Hematopoietic multipotent progenitor cell treated with erythropoietin and hydrocortisone succinate and interleukin-3 and kit ligand, for 4 days (in vitro differentiated cells): ENCODE measurements at regions not wholly inside any gene's neighbourhood (a gene's known extent, or its start where the extent isn't known, plus 50 kb on each side); places are given as distances from the start of the nearest gene placed in this dataset.
A peak's percentile ranks its signal among the peaks of the same experiment; 100 is the strongest.
"Not testable (repeated sequence)": the region's sequence is repeated elsewhere in the genome, so short reads cannot be mapped to it uniquely, and the experiment has no call there.

Source experiments
- DNase-seq: peaks from one replicate; pipeline ENCODE4 v3.0.0-alpha.2; 2015

DNA sequence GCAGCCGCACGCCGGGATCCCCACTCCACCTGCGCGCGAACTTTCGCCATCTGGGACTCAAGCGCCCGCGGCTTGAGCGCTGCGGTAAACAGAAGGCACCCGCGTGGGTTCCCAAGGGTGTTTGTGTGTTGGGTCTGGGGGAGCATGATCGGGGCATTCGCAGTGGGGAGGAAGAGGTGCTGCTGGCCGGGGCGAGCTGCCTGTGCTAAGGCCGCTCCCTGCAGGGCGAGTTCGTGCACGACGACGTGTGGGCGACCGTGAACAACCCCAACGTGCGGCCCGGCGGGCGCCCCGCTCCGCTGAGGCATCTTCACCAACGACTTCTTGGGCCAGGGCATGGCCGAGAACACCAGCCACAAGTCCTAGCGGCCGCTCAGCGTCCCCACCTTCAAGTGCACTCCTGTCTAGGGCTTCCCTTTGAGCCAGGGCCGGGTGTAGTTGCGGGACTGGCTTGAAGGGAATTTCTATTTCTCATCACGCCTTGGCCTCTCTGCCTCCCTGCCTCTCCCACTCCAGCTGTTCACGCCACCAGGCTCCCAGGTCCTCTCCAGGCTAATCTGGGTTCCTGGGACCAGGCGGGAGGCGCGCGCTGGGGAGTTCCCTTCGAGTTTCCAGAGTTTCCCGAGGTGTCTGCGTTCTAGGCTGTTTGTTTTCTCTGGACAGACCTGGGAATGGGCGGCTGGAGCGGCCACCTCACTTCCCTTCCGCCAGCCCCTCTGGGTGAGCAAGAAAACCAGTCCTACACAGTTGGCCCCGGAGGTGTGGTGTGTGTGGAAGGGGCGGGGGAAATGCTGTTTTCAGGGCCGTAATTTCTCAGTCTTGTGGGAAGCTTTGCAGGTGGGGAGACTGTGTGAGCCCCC is 417.8 kb upstream of the TMTC1 start:
- peak; percentile 1 for DNase-seq

DNA sequence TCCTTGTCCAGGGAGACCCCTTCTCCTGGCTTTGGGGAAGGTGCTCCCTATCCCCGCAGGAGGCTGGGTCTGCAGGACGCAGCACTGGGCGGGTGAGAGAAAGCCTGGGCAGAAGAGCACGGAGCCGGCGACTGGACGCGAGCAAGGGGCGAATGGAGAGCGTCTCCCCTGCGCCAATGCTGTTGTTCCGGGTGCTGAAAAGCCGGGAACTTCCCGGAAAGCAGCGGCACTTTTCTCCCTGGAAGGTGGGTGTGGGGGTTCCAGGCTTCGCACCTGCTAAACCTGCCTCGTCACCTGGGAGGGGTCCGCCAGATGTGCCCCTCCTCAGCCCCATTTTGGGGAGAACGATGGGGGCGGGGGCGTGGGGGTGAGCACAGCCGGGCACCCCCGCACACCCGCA is 417.1 kb upstream of the TMTC1 start:
- DNase-seq: no peak

DNA sequence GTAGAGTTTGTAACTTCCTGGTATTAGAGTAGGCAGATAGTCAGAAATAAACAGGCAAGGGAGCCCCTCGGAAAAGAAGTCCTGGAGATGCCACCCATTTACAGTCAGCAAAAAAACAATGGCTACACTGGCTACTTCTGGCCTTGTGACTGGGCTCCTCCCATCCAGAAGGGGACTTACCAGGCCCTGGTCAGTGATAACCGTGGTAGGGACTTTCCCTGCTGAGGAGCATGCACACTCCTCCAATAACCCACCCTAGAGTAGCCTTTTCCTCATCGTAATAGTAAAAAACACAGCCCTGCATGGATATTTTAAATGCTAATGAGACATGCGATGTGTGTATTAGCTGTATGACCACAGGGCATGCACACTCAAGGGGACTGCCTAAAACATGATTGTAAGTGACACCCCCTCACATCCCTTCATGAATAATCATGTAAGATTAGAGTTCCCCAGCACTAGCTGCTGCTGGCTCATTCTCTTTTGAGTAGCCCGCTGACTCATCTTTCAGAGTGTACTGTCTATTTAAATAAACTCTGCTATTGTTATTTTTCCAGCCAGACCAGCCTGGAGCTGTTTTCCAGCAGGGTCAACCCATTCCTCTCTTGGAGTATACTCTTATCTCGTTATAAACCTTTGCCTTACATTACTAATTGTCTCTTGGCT is 413.8 kb upstream of the TMTC1 start:
- no peak for DNase-seq

DNA sequence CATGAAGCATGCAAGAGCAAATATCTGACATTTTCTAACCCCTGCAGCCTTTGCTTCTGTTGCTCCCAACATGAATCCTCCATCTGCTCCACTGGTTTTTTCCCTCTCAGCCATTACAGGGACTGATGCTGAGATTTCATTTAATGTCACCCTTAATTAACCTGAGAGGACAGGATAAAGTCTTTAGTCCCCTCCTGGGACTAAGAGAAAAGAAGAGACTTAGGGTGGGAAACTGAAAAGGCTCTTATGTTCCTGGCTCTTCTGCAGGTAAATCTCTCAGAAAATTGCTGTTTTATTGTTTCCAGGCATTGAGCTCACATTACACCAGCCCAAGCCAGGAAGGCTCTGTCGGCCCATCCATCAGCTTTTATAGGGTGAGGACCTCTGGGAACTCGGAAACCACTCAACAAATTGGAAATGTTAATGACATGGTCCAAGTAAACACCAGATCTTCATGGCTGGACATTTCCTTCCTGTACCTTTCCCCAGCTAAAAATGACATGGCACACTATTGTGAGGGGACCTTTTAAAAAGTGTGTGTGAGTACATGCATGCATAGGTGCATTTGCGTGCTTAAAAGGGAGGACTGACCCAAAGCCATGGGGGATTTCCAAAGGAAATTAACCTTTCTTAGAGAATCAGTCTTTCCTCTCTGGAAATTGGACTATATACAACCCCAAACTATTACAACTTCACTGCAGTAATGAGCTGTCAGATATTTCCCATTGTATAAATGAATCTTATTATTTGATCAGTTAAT is 408.1 kb upstream of the TMTC1 start:
- DNase-seq: no peak

DNA sequence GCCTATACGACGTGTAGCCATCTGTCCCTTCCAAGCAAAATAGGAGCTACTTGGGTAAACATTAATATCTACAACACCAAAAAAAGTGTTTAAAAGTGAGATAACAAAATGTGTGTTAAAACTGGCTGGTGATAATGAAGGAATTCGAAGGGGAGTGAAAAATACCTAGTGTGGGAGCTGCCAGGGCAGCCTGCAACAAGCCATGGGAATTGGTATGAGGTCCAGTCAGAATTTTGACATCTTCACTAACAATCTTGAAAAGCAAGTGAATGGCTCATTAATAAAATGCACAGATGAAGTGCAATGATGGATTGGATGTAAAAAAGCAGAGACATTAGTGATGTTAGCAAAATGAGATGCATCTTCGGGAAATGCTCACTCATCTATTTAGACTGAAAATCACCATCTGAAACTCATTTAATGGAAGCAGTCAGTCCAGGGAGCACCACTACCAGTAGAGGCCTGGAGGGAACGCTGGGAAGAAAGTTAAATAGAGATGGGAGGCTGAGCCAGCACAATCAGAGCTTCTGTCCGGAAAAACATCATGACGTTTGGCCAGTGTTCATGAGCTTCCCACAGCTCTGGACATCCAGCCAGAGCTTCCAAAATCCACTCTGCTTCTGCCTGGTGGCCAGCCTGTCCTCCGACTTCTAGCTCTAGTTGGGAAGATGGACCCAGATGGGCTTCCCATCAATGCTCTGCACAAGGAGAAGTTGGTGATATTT is 405.0 kb upstream of the TMTC1 start:
- no peak for DNase-seq

DNA sequence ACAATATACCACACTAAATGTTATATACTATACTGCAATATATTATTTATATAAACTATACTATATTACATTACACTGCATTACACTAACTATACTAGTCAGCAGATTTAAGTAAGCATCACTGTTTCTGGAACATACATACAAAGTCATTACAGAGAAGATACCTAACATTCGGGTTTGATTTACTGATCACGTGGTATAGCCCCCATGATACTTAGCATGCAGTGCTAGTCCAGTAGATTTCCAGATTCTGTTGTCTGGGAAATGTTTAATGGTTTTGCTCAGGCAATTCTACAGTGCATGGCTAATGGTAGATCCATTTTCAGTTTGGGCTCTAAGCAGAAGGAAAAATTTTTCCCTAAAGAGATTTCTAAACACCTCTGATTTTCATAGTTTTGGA is 403.7 kb upstream of the TMTC1 start:
- no peak for DNase-seq

DNA sequence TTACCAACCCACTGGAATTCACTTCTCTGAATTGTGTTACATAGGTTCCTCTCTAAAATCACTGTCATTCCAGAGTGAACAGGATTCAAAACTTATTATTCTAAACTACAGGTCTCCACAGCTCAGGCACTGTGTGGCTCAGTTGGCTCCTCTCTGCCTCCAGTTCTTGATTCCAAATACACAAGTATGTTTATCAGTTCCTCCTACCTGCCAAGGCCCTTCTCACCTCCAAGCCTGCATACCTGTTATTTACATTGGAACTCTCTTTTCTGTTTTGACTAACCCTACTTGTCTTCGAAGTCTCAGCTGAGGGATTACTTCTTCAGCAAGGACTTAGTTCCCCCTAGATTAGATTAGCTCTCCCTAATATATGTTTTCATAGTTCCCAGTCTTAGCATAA is 397.6 kb upstream of the TMTC1 start:
- DNase-seq: no peak

DNA sequence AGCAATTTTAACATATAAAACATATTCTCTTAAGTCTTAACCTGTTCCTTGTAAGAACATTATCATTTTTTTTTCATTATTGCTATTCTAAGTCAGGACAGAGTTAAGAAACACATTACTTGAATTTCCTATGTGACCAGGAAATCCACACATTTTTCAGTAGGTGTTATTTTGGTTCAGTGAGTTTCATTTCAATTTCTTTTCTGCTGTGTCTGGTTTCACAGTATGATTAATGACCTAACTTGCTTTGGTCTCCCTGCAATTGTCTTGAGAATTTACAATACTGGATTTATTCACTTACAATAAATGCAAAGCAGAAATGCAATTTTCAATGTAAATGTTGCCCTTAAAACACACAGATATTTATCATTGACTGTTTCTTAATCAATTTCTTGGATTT is 396.9 kb upstream of the TMTC1 start:
- no peak for DNase-seq

DNA sequence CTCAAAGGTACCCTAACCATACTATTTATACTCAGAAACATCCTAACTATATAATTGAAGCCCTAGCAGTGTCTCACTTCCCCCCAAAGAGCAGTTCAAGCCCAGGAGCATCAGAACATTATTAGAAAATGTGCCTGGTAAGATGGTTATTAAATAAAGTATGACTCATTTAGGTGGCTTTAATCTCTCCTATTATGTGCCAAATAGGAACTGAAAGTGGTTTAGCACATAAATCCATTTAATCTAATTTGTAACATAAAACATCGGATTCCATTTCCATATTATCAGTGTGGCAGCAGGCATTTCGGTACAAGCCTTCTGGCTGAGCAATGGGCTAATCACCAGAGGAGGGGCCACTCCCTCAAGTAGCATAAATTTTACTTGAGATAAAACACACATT is 395.2 kb upstream of the TMTC1 start:
- DNase-seq: no peak

DNA sequence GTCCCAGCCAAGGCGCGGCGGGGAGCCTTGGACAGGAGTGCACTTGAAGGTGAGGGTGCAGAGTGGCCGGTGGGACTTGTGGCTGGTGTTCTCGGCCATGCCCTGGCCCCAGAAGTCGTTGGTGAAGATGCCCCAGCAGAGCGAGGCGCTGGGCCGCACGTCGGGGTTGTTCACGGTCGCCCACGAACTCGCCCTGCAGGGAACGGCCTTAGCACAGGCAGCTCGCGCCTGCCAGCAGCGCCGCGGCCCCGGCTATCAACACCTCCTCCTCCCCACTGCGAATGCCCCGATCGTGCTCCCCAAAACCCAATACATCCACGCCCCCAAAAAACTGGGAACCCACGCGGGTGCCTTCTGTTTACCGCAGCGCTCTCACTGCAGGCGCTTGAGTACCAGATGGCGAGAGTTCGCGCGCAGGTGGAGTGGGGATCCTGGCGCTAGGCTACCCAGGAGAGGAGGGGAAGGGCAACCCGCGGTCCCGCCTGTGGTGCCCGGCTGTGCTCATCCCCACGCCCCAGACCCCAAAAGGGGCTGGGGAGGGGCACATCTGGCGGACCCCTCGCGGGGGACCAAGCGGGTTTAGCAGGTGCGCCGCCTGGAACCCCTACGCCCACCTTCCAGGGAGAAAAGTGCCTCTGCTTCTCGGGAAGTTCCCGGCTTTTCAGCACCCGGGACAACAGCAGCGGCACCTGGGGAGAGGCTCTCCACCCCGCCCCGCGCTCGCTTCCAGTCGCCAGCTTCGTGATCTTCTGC is 386.3 kb upstream of the TMTC1 start:
- DNase-seq: no peak

DNA sequence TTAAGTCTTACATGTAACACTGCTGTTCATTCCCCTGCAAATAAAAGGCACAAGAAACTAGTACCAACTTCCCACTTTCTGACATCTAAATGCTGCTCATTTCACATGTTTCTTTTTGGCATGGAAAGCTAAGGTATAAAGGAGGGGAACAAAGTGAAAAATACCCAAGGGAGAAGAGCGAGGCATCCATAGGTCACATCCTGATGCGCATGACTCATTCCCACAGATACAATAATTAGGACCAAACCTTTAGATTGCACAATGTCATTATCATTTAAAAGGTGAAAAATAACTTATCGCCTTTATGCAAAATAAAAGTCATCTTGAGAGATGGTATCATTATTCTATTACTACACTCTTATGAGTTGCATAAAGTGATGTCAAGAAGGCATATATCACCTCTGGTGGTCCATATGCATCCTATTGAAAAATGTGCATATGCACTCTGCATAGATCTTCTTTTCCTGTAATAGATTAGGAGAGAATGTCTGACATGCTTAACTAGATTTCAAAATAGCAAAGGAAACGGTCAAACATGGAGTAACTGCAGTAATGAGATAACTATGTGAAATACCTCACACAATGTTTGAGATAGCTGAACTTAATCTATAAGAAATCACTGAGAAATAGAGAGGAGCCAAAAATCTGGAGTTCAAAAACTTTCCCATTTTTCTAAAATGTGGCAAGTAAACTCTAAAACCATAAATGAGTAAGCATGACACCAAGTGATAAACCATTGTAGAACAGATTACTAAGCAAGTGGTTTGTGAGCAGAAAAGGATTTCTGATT is 382.5 kb upstream of the TMTC1 start:
- no peak for DNase-seq

DNA sequence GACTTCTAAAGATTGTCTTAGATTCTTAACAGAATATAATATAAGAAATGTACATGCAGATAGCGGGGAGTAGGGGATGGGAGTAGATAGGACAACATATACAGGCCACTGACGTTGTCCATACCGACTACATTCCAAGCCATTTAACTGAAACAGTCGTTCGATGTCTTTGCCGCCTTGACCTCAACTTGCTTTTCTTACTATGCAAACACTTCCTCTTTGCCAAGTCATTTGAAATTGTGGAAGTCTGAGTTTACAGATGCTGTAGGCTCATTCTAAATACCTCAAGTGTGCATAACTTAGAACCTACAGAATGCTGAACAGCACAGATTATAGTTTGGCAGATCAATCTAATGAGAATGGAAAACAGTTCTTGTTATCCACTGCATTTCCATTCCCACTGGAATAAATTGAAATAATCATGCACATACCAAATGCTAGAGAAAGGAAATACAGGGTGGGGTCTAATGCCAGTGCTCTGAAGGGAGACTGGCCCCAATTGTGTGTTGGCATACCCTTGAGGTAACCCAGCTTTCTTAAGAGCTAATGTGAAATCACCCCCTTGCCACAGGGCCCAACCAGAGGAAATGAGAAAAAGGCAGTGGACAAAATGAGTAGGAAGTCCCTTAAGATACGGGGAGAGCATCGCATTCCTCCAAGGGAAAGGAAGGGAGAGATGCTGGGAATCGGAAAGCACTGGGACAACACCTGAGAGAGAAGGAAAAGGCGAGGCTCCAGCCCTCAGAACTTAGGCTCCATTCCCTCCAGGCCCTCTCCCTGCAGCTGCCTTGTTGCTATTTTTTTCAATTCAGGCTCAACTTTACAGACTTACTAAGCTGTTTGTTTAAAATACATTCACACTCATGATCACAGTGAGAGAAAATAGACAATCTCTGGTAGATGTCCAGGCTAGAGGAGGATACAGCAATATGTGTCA is 380.9 kb upstream of the TMTC1 start:
- no peak for DNase-seq

DNA sequence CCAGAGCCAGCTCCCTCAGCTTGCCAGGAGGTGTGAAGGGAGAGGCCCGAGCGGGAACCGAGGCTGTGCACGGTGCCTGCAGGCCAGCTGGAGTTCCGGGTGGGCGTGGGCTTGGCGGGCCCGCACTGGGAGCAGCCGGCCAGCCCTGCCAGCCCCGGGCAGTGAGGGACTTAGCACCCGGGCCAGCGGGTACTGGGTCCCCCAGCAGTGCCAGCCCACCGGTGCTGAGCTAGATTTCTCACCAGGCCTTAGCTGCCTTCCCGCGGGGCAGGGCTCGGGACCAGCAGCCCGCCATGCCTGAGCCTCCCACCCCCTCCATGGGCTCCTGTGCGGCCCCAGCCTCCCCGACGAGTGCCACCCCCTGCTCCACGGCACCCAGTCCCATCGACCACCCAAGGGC is 373.1 kb upstream of the TMTC1 start:
- not testable (repeated sequence) for DNase-seq

DNA sequence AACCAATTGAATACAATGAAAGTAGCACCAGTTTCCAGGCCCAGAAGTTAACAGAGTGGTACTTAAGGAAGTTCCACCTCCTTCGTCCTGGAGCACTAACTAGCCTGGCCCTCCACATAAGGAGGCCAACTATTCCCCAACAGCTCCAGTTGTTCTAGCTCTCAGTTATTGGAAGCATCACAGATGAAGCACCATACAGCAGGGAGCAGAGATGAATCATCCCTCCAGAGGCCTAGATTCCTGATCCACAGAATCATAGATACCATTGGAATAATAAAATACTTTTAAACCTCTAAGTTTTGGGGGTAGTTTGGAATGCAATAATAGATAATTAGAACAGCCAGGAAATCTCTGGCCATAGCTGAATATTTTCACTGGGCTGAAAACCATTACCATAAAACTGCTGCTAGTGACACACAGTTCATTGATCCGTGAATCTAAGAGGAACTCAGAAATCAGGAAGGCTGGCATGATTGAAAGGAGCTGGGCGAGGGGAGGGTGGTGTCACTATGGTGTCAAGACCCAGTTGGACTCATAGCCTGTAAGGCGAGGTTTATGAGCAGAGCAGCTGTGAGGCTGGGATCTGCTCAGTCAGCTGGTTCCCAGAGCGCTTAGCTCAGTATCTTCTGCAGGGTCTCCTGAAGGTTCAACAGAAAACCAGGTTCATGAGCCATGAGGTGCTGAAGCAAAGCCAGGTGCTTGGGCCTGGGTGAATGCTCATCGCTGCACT is 371.4 kb upstream of the TMTC1 start:
- no peak for DNase-seq

DNA sequence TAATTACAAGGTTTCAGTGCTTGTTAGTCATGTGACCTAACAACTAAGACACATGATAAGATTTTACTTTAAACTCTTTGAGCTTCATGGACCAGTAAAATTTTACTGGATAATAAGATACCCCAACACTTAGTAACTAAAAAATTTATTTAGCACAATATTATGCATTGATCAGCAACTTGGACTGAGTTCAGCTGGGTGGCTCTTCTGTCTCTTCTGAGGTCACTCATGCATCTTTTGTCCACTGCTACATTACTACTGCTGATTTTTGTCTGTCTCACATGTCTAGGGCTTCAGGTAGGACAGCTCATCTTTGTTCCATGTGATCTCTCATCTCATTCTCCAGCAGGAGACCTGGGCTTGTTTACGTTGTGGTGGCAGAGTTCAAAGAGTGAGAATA is 370.2 kb upstream of the TMTC1 start:
- no peak for DNase-seq

DNA sequence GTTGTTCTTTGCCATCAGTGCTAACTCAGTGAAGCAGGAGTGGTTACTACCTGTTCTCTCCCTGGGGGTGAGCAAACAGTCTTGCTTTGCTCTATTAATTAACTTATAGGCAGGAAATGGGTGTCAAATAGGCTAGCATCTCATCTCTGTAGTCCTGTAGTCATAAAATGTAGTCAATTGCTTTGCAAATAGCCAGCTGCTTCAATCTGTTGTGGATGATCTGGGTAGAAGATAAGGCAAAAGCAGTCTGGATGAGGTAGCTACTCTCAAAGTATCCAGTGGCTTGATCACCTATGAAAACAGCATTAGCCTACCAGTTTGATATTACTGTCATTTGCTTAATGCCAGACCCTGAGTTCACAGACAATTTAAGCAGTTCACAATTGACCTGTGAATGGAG is 369.0 kb upstream of the TMTC1 start:
- no peak for DNase-seq

DNA sequence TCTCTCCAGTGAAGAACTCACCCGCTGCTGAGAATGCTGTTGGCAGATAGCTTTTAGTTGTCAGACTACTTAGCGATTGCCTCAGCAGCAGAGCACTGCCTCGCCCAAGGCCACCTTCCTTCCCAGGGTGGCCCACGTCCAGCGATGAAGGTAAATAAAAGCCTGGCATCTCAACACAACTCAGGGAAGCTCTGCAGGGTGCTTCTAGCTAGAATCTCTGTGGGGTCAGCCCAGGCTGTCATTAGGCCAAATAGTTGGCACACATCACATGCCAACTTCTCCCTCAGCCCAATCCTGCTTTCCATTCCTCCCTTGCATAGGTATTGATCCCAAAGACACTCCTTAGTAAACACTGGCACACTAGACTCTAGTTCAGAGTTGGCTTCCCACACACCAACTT is 368.1 kb upstream of the TMTC1 start:
- DNase-seq: no peak

DNA sequence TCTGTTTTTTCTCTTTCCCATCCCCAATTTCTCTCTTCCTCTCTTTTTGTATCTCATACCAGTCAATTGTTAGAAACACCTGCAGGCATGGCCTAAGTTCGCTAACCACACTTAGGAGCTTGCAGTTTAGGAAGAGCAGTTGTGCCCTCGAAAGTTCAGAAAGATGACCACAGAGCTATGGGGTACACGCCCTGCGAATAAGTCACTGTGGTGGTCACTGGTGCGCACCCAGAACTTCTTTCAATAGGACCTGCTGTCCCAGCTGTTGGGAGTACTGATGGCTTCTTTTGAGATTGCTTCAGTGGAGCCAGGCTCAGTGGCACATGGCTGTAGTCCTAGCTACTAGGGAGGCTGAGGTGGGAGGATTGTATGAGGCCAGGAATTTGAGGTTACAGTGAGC is 362.8 kb upstream of the TMTC1 start:
- DNase-seq: no peak

DNA sequence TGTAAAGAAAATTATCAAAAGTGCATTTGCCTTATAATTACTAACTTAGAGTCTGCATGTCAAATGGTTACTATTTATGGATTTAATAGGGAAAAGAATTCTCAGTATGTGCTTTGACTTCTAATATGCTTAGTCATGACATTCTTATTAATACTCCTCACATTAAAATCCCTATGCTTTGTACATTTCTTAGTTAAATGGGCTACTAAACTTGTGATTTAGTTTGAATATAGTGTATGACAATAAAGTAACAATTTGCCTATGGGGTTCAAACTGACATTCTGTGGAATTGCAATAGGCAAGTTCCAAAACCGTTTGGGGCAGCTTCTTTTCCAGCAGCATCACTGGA is 361.9 kb upstream of the TMTC1 start:
- DNase-seq: no peak
